ENCODE measurements at regions not wholly inside any gene's neighbourhood (a gene's known extent, or its start where the extent isn't known, plus 50 kb on each side); places are given as distances from the start of the nearest gene placed in this dataset.

- Histone ChIP-seq H3K79me2 (ENCODE audit: insufficient read depth, low read length) (no peaks in the 10 kb centered on the region), H3K4me1 (ENCODE audit: control insufficient read depth in 1 of 2, insufficient read depth in 2 of 2, low read length in 2 of 2) (no peaks in the 10 kb centered on the region), H3K4me3 (replicated peaks in 1 of 3; ENCODE audit: low read depth in 2 of 3, low read length in 3 of 3) (no peak overlapping the region), H3K9me3 (replicated peaks in 1 of 2; ENCODE audit: control insufficient read depth in 1 of 2, insufficient read depth in 1 of 2, low read length in 2 of 2) (peaks cover 0 to 6% of the 10 kb centered on the region in 2 donors), H3K36me3 (replicated peaks in 1 of 2; ENCODE audit: control insufficient read depth in 1 of 2, insufficient read depth in 2 of 2, low read length in 2 of 2) (no peaks in the 10 kb centered on the region), H2AFZ (ENCODE audit: insufficient read depth, low read depth, low read length, poor library complexity, severe bottlenecking) (no peak overlapping the region), H3K27me3 (ENCODE audit: control insufficient read depth in 2 of 2, insufficient read depth in 2 of 2, low read length in 2 of 2) (no peaks in the 10 kb centered on the region), H3K27ac (ENCODE audit: low read depth in 1 of 2, low read length in 2 of 2) (no peak overlapping the region), H3K9ac (ENCODE audit: insufficient read depth, low read length, poor library complexity, severe bottlenecking) (no peak overlapping the region), H4K20me1 (ENCODE audit: insufficient read depth, low read length) (no peaks in the 10 kb centered on the region), H3K4me2 (replicated peaks; ENCODE audit: extremely low read depth, low read length, poor library complexity, severe bottlenecking) (no peak overlapping the region)
- WGBS (ENCODE audit: insufficient coverage): 89% methylated on average over 11 of the region's 13 CpGs
- Mint-ChIP-seq H3K27me3 (ENCODE audit: low read depth in 3 of 3) (peaks cover 0 to 1% (median 0%) of the 10 kb centered on the region in 3 donors), H3K4me1 (no peaks in the 10 kb centered on the region), H3K4me3 (no peak overlapping the region), H3K27ac (no peak overlapping the region), H3K9me3 (peaks cover 0 to 4% (median 2%) of the 10 kb centered on the region in 7 donors), H3K36me3 (no peaks in the 10 kb centered on the region)
- no peak for TF ChIP-seq CTCF (IDR thresholded peaks at IDR 0.05)
- no peak for DNase-seq
- intact Hi-C loops (cut with micrococcal nuclease): no loop called here
Measured at GRCh38 chr4:130632731-130633604, 1537.0 kb downstream of the C4orf33 start.

GRCh38 chr4:130636486-130636885 lies 1540.5 kb downstream of the C4orf33 start:
- Mint-ChIP-seq H3K36me3 (no peaks in the 10 kb centered on the region), H3K4me3 (no peak overlapping the region), H3K27ac (no peak overlapping the region), H3K27me3 (ENCODE audit: low read depth in 3 of 3) (no peaks in the 10 kb centered on the region), H3K4me1 (no peaks in the 10 kb centered on the region), H3K9me3 (peaks cover 0 to 4% (median 2%) of the 10 kb centered on the region in 7 donors)
- no peaks in the 10 kb centered on the region for H3K79me2 ChIP-seq (ENCODE audit: insufficient read depth, low read length)
- no peaks in the 10 kb centered on the region for H4K20me1 ChIP-seq (ENCODE audit: insufficient read depth, low read length)
- intact Hi-C loops (cut with micrococcal nuclease): no loop called here
- no peak for DNase-seq
- H3K4me3 ChIP-seq (replicated peaks in 1 of 3; ENCODE audit: low read depth in 2 of 3, low read length in 3 of 3): no peak overlapping the region
- TF ChIP-seq CTCF (IDR thresholded peaks at IDR 0.05): no peak
- no peak overlapping the region for H2AFZ ChIP-seq (ENCODE audit: insufficient read depth, low read depth, low read length, poor library complexity, severe bottlenecking)
- no peak overlapping the region for H3K9ac ChIP-seq (ENCODE audit: insufficient read depth, low read length, poor library complexity, severe bottlenecking)
- WGBS (ENCODE audit: insufficient coverage): 40% methylated on average over 1 of the region's 5 CpGs
- no peaks in the 10 kb centered on the region for H3K36me3 ChIP-seq (replicated peaks in 1 of 2; ENCODE audit: control insufficient read depth in 1 of 2, insufficient read depth in 2 of 2, low read length in 2 of 2)
- H3K4me1 ChIP-seq (ENCODE audit: control insufficient read depth in 1 of 2, insufficient read depth in 2 of 2, low read length in 2 of 2): no peaks in the 10 kb centered on the region
- H3K27me3 ChIP-seq (ENCODE audit: control insufficient read depth in 2 of 2, insufficient read depth in 2 of 2, low read length in 2 of 2): no peaks in the 10 kb centered on the region
- peaks cover 0 to 6% of the 10 kb centered on the region in 2 donors for H3K9me3 ChIP-seq (replicated peaks in 1 of 2; ENCODE audit: control insufficient read depth in 1 of 2, insufficient read depth in 1 of 2, low read length in 2 of 2)
- no peak overlapping the region for H3K4me2 ChIP-seq (replicated peaks; ENCODE audit: extremely low read depth, low read length, poor library complexity, severe bottlenecking)
- H3K27ac ChIP-seq (ENCODE audit: low read depth in 1 of 2, low read length in 2 of 2): no peak overlapping the region
